ENCODE measurements at regions not wholly inside any gene's neighbourhood (a gene's known extent, or its start where the extent isn't known, plus 50 kb on each side); places are given as distances from the start of the nearest gene placed in this dataset.

GRCh38 chr4:189850239-189850856 lies 90.3 kb upstream of the FRG1 start:
- H3K9me3 ChIP-seq (ENCODE audit: insufficient read depth, low read length), result no peaks in the 10 kb centered on the region
- no peak overlapping the region for H2AFZ ChIP-seq (ENCODE audit: low read depth, low read length)
- H3K9ac ChIP-seq (ENCODE audit: low read length), result no peak overlapping the region
- TF ChIP-seq EZH2phosphoT487 (IDR thresholded peaks at IDR 0.05; ENCODE audit: low read depth), result no peak
- no peak for TF ChIP-seq CTCF (IDR thresholded peaks at IDR 0.05; ENCODE audit: low read depth, low read length)
- no peaks in the 10 kb centered on the region for H3K27me3 ChIP-seq (ENCODE audit: low read depth, low read length)
- no peak overlapping the region for H3K4me2 ChIP-seq (ENCODE audit: low read length)
- no peaks in the 10 kb centered on the region for H3K4me1 ChIP-seq (ENCODE audit: low read length)
- no peak overlapping the region for H3K4me3 ChIP-seq (ENCODE audit: low read length)
- H4K20me1 ChIP-seq (ENCODE audit: insufficient read depth, low read length), result no peaks in the 10 kb centered on the region
- no peak overlapping the region for H3K27ac ChIP-seq (ENCODE audit: low read length)
- no peaks in the 10 kb centered on the region for H3K79me2 ChIP-seq (ENCODE audit: low read length)
- no peaks in the 10 kb centered on the region for H3K36me3 ChIP-seq (replicated peaks; ENCODE audit: low read depth, low read length)

- Histone ChIP-seq H4K20me1 (ENCODE audit: insufficient read depth, low read length) (no peaks in the 10 kb centered on the region), H3K4me3 (ENCODE audit: low read length) (no peak overlapping the region), H2AFZ (ENCODE audit: low read depth, low read length) (no peak overlapping the region), H3K4me1 (ENCODE audit: low read length) (peaks cover 13% of the 10 kb centered on the region; the same call in 1 of the 2 replicates), H3K27me3 (ENCODE audit: low read depth, low read length) (no peaks in the 10 kb centered on the region), H3K79me2 (ENCODE audit: low read length) (no peaks in the 10 kb centered on the region), H3K36me3 (replicated peaks; ENCODE audit: low read depth, low read length) (no peaks in the 10 kb centered on the region), H3K27ac (ENCODE audit: low read length) (no peak overlapping the region), H3K9ac (ENCODE audit: low read length) (no peak overlapping the region), H3K4me2 (ENCODE audit: low read length) (no peak overlapping the region), H3K9me3 (ENCODE audit: insufficient read depth, low read length) (no peaks in the 10 kb centered on the region)
- no peak for TF ChIP-seq CTCF (IDR thresholded peaks at IDR 0.05; ENCODE audit: low read depth, low read length)
- no peak for TF ChIP-seq EZH2phosphoT487 (IDR thresholded peaks at IDR 0.05; ENCODE audit: low read depth)
These were observed 82.2 kb upstream of the FRG1 start for GRCh38 chr4:189858435-189858834.

- Histone ChIP-seq H3K79me2 (ENCODE audit: low read length) (no peaks in the 10 kb centered on the region), H2AFZ (ENCODE audit: low read depth, low read length) (no peak overlapping the region), H3K4me3 (ENCODE audit: low read length) (no peak overlapping the region), H3K9ac (ENCODE audit: low read length) (no peak overlapping the region), H3K27ac (ENCODE audit: low read length) (no peak overlapping the region), H3K4me2 (ENCODE audit: low read length) (no peak overlapping the region), H3K9me3 (ENCODE audit: insufficient read depth, low read length) (no peaks in the 10 kb centered on the region), H3K4me1 (ENCODE audit: low read length) (peaks cover 13% of the 10 kb centered on the region; the same call in 1 of the 2 replicates), H4K20me1 (ENCODE audit: insufficient read depth, low read length) (no peaks in the 10 kb centered on the region), H3K36me3 (replicated peaks; ENCODE audit: low read depth, low read length) (no peaks in the 10 kb centered on the region), H3K27me3 (ENCODE audit: low read depth, low read length) (no peaks in the 10 kb centered on the region)
- no peak for TF ChIP-seq CTCF (IDR thresholded peaks at IDR 0.05; ENCODE audit: low read depth, low read length)
- no peak for TF ChIP-seq EZH2phosphoT487 (IDR thresholded peaks at IDR 0.05; ENCODE audit: low read depth)
These were observed 79.6 kb upstream of the FRG1 start for GRCh38 chr4:189861101-189861500.

- no peaks in the 10 kb centered on the region for H4K20me1 ChIP-seq (ENCODE audit: insufficient read depth, low read length)
- no peak overlapping the region for H3K4me3 ChIP-seq (ENCODE audit: low read length)
- no peak overlapping the region for H3K27ac ChIP-seq (ENCODE audit: low read length)
- H3K9me3 ChIP-seq (ENCODE audit: insufficient read depth, low read length), result no peaks in the 10 kb centered on the region
- no peaks in the 10 kb centered on the region for H3K4me1 ChIP-seq (ENCODE audit: low read length)
- H3K36me3 ChIP-seq (replicated peaks; ENCODE audit: low read depth, low read length), result no peaks in the 10 kb centered on the region
- H3K4me2 ChIP-seq (ENCODE audit: low read length), result no peak overlapping the region
- H3K79me2 ChIP-seq (ENCODE audit: low read length), result no peaks in the 10 kb centered on the region
- H3K27me3 ChIP-seq (ENCODE audit: low read depth, low read length), result no peaks in the 10 kb centered on the region
- H3K9ac ChIP-seq (ENCODE audit: low read length), result no peak overlapping the region
- no peak for TF ChIP-seq CTCF (IDR thresholded peaks at IDR 0.05; ENCODE audit: low read depth, low read length)
- no peak for TF ChIP-seq EZH2phosphoT487 (IDR thresholded peaks at IDR 0.05; ENCODE audit: low read depth)
- no peak overlapping the region for H2AFZ ChIP-seq (ENCODE audit: low read depth, low read length)
These were observed 71.4 kb upstream of the FRG1 start for GRCh38 chr4:189869236-189869635.
